ENCODE measurements at regions not wholly inside any gene's neighbourhood (a gene's known extent, or its start where the extent isn't known, plus 50 kb on each side); places are given as distances from the start of the nearest gene placed in this dataset.

GRCh38 chr1:96346719-96347118, 374.9 kb upstream of the PTBP2 start:
- no peak for DNase-seq (ENCODE audit: low spot score)
- TF ChIP-seq CTCF (IDR thresholded peaks at IDR 0.05; ENCODE audit: extremely low read depth, missing control alignments): no peak

GRCh38 chr1:96349896-96350295, 371.7 kb upstream of the PTBP2 start:
- DNase-seq (ENCODE audit: low spot score): no peak
- TF ChIP-seq CTCF (IDR thresholded peaks at IDR 0.05; ENCODE audit: extremely low read depth, missing control alignments): no peak

GRCh38 chr1:96352733-96353132, 368.9 kb upstream of the PTBP2 start:
- no peak for DNase-seq (ENCODE audit: low spot score)
- TF ChIP-seq CTCF (IDR thresholded peaks at IDR 0.05; ENCODE audit: extremely low read depth, missing control alignments): no peak

GRCh38 chr1:96355521-96355920, 366.1 kb upstream of the PTBP2 start:
- TF ChIP-seq CTCF (IDR thresholded peaks at IDR 0.05; ENCODE audit: extremely low read depth, missing control alignments): no peak
- DNase-seq (ENCODE audit: low spot score): no peak

- no peak for TF ChIP-seq CTCF (IDR thresholded peaks at IDR 0.05; ENCODE audit: extremely low read depth, missing control alignments)
- DNase-seq (ENCODE audit: low spot score): no peak
Measured at GRCh38 chr1:96355961-96356360, 365.6 kb upstream of the PTBP2 start.

GRCh38 chr1:96357141-96357765, 364.3 kb upstream of the PTBP2 start:
- TF ChIP-seq CTCF (IDR thresholded peaks at IDR 0.05; ENCODE audit: extremely low read depth, missing control alignments): no peak
- DNase-seq (ENCODE audit: low spot score): no peak

GRCh38 chr1:96358057-96358456, 363.5 kb upstream of the PTBP2 start:
- DNase-seq (ENCODE audit: low spot score): no peak
- TF ChIP-seq CTCF (IDR thresholded peaks at IDR 0.05; ENCODE audit: extremely low read depth, missing control alignments): no peak

Measured in GM20000 (cell line).